SU-DHL-6 (cell line): ENCODE measurements at regions not wholly inside any gene's neighbourhood (a gene's known extent, or its start where the extent isn't known, plus 50 kb on each side); places are given as distances from the start of the nearest gene placed in this dataset.

Experiments
- H2AFZ ChIP-seq: fragments of 200-600 bp; sonication (generic); 2 replicates; pipeline ENCODE4 v1.6.1; 2014; ENCODE audit warnings: low read depth, mild to moderate bottlenecking, moderate library complexity, mixed read lengths, antibody characterized with exemption, low read length; ENCODE audit not compliant: severe bottlenecking
- H3F3A ChIP-seq: fragments of 200-600 bp; shearing (Covaris generic); 2 replicates; pipeline ENCODE4 v1.6.0; 2016; ENCODE audit warnings: antibody characterized with exemption, mild to moderate bottlenecking; ENCODE audit not compliant: insufficient read depth
- H3K27ac ChIP-seq: fragments of 200-600 bp; sonication (generic); 2 replicates; pipeline ENCODE4 v1.5.1; 2016; ENCODE audit warnings: low read depth, mild to moderate bottlenecking, low read length, moderate library complexity, mixed read lengths
- H3K27me3 ChIP-seq: fragments of 200-600 bp; sonication (generic), shearing (Covaris generic); 2 replicates; pipeline ENCODE4 v1.6.0; 2014; ENCODE audit warnings: mild to moderate bottlenecking, low read length
- H3K36me3 ChIP-seq: fragments of 200-600 bp; sonication (generic); 2 replicates; pipeline ENCODE4 v1.6.1; 2014; ENCODE audit warnings: mild to moderate bottlenecking, low read length, mixed read lengths
- H3K4me2 ChIP-seq: fragments of 300-600, 200-600 bp; shearing (Covaris generic), sonication (generic); 2 replicates; pipeline ENCODE4 v1.6.0; 2014; ENCODE audit warnings: low read length, low read depth, mild to moderate bottlenecking; ENCODE audit not compliant: poor library complexity, severe bottlenecking
- H3K4me3 ChIP-seq: fragments of 200-600 bp; sonication (generic); 2 replicates; pipeline ENCODE4 v1.5.1; 2014; ENCODE audit warnings: antibody characterized with exemption, low read length, mild to moderate bottlenecking, mixed read lengths; ENCODE audit not compliant: insufficient read depth, poor library complexity, severe bottlenecking
- H3K79me2 ChIP-seq: fragments of 200-600 bp; sonication (generic); 2 replicates; pipeline ENCODE4 v1.6.1; 2014; ENCODE audit warnings: mild to moderate bottlenecking, low read length, moderate library complexity; ENCODE audit not compliant: insufficient read depth
- H3K9ac ChIP-seq: fragments of 200-600 bp; sonication (generic); 2 replicates; pipeline ENCODE4 v1.7.0; 2014; ENCODE audit warnings: mild to moderate bottlenecking, low read length
- H3K9me2 ChIP-seq: fragments of 200-600 bp; sonication (generic); replicated peaks from 2 replicates; pipeline ENCODE4 v1.6.1; 2014; ENCODE audit warnings: low read length; ENCODE audit not compliant: insufficient read depth
- H3K9me3 ChIP-seq: fragments of 200-600 bp; sonication (generic); 2 replicates; pipeline ENCODE4 v1.6.1; 2014; ENCODE audit warnings: low read length, mixed read lengths; ENCODE audit not compliant: insufficient read depth
- H4K20me1 ChIP-seq: fragments of 200-600 bp; sonication (generic); 2 replicates; pipeline ENCODE4 v1.6.1; 2014; ENCODE audit warnings: low read depth, mild to moderate bottlenecking, antibody characterized with exemption, low read length, moderate library complexity, mixed read lengths
- EZH2phosphoT487 ChIP-seq: fragments of 200-600 bp; sonication (generic), shearing (Covaris generic); conservative IDR thresholded peaks from 2 replicates; pipeline ENCODE4 v1.6.1; 2018; ENCODE audit warnings: mild to moderate bottlenecking, antibody characterized with exemption, low read length, moderate library complexity, mixed read lengths
- TF ChIP-seq, protein P1 (sequence below): fragments of 200-600 bp; sonication (generic); IDR thresholded peaks from one replicate; pipeline ENCODE4 v1.5.1; 2017; ENCODE audit warnings: antibody characterized with exemption, mild to moderate bottlenecking, low read length, moderate library complexity; ENCODE audit not compliant: insufficient read depth, poor library complexity, severe bottlenecking

DNA sequence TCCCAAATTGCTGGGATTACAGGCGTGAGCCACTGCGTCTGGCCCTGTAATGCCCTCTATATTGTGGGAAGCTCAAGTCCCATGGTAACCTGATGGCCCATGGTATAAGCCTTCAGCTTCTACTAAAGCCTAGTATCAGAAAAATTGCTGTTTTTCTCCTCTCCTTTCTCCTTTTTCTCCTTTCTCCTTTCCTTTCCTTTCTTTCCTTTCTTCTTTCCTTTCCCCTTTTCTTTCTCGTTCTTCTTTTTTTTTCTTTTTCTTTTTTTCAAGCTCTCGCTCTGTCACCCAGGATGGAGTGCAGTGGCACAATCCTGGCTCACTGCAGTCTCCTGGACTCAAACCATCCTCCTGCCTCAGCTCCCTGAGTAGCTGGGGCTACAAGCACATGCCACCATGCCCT is 740.7 kb downstream of the FAM133A start:
- Histone ChIP-seq H3K4me3 (no peak overlapping the region), H3K9ac (no peak overlapping the region), H3K4me2 (no peak overlapping the region), H2AFZ (no peak overlapping the region), H3F3A (no peaks in the 10 kb centered on the region), H3K9me3 (no peaks in the 10 kb centered on the region), H3K9me2 (no peaks in the 10 kb centered on the region), H3K79me2 (no peaks in the 10 kb centered on the region), H4K20me1 (no peaks in the 10 kb centered on the region), H3K36me3 (no peaks in the 10 kb centered on the region), H3K27ac (no peak overlapping the region), H3K27me3 (no peaks in the 10 kb centered on the region)
- TF ChIP-seq, protein P1, sequence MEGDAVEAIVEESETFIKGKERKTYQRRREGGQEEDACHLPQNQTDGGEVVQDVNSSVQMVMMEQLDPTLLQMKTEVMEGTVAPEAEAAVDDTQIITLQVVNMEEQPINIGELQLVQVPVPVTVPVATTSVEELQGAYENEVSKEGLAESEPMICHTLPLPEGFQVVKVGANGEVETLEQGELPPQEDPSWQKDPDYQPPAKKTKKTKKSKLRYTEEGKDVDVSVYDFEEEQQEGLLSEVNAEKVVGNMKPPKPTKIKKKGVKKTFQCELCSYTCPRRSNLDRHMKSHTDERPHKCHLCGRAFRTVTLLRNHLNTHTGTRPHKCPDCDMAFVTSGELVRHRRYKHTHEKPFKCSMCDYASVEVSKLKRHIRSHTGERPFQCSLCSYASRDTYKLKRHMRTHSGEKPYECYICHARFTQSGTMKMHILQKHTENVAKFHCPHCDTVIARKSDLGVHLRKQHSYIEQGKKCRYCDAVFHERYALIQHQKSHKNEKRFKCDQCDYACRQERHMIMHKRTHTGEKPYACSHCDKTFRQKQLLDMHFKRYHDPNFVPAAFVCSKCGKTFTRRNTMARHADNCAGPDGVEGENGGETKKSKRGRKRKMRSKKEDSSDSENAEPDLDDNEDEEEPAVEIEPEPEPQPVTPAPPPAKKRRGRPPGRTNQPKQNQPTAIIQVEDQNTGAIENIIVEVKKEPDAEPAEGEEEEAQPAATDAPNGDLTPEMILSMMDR, result no peak

DNA sequence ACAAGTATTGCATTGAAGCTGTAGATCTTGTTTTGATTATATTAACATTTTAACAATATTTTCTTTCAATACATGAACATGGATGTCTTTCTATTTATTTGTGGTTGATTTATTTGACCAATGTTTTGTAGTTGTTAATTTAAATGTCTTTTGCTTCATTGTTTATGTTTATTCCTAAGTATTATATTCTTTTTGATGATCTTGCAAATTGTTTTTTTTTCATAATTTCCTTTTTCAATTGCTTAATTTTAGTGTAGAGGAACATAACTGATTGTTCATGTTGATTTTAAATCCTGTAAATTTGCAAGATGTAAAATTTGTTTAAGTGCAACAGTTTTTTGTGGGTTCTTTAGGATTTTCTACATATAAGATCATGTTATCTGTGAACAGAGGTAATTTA is 744.1 kb downstream of the FAM133A start:
- Histone ChIP-seq H3K36me3 (no peaks in the 10 kb centered on the region), H3K9me2 (no peaks in the 10 kb centered on the region), H3K79me2 (no peaks in the 10 kb centered on the region), H3K27ac (no peak overlapping the region), H3K9ac (no peak overlapping the region), H2AFZ (no peak overlapping the region), H3K4me3 (no peak overlapping the region), H3K27me3 (no peaks in the 10 kb centered on the region), H3K4me2 (no peak overlapping the region), H3K9me3 (no peaks in the 10 kb centered on the region), H3F3A (no peaks in the 10 kb centered on the region), H4K20me1 (no peaks in the 10 kb centered on the region)
- TF ChIP-seq, protein P1, result no peak
- TF ChIP-seq EZH2phosphoT487, result no peak

DNA sequence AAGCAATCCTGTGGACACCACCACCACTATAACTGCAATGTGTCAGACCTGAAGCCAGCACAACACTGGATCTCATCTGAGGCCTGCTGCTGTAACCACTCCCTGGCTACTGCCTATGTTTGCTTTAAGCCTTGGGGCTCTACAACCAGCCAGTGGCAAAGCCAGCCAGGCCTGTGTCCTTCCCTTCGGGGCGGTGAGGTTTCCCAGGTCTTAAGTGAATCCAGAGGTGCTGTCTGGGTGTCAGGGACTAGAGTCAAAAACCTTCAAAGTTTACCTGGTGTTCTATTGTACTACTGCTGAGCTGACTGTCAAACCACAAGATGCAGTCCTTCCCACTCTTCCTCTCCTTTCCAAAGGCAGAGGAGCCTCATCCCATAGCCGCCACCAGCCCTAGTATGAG is 750.5 kb downstream of the FAM133A start:
- Histone ChIP-seq H3K79me2 (no peaks in the 10 kb centered on the region), H3K4me3 (no peak overlapping the region), H3K27me3 (no peaks in the 10 kb centered on the region), H3K4me2 (no peak overlapping the region), H3K9me3 (no peaks in the 10 kb centered on the region), H4K20me1 (no peaks in the 10 kb centered on the region), H3K27ac (no peak overlapping the region), H3F3A (no peaks in the 10 kb centered on the region), H3K9me2 (no peaks in the 10 kb centered on the region), H3K9ac (no peak overlapping the region), H3K36me3 (no peaks in the 10 kb centered on the region), H2AFZ (no peak overlapping the region)
- TF ChIP-seq, protein P1, result no peak
- no peak for TF ChIP-seq EZH2phosphoT487

DNA sequence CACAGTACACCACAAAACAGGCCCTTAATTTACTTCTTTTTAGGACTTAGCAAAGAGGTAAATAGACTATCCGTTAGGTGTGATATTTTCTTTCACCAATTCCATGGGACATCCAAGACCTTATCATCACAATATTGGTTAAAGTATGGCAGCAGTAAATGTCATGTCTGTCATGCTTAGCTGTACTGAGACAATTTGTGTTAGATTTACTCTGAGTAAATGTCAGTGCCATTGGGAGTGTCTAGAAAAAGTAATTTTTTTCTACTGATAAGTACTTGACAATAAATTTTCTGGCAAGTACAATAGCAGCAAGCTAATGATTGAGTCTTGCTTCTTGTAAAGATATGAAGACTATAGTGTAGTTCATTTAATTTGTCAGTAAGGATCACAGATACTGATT is 756.1 kb downstream of the FAM133A start:
- no peaks in the 10 kb centered on the region for H3F3A ChIP-seq
- no peaks in the 10 kb centered on the region for H3K9me2 ChIP-seq
- H2AFZ ChIP-seq, result no peak overlapping the region
- no peaks in the 10 kb centered on the region for H3K79me2 ChIP-seq
- no peaks in the 10 kb centered on the region for H3K36me3 ChIP-seq
- no peak overlapping the region for H3K4me2 ChIP-seq
- TF ChIP-seq EZH2phosphoT487, result no peak
- TF ChIP-seq, protein P1, result no peak
- H3K9ac ChIP-seq, result no peak overlapping the region
- H4K20me1 ChIP-seq, result no peaks in the 10 kb centered on the region
- no peaks in the 10 kb centered on the region for H3K27me3 ChIP-seq
- no peak overlapping the region for H3K4me3 ChIP-seq
- no peak overlapping the region for H3K27ac ChIP-seq
- H3K9me3 ChIP-seq, result no peaks in the 10 kb centered on the region
